ENCODE measurements at regions not wholly inside any gene's neighbourhood (a gene's known extent, or its start where the extent isn't known, plus 50 kb on each side); places are given as distances from the start of the nearest gene placed in this dataset.
A peak's percentile ranks its signal among the peaks of the same experiment; 100 is the strongest.

DNA sequence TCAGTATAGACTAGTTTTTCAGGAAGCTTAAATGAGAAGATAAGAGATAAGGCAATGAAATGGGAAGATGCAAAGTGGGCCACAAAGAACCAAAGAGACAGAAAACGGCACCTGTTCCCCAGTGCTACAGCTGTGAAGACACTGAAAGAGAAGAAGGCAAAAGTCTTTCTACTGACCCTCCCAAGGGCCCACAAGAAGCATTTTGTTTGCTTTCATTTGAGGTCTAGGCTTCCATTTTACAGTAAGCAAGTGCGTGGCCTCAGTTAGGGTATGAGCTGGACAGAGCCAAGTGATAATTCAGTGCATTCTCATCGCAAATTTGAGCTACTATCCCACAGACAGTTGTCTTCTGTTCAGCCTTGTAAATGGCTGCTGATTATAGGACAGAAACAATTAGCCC lies 53.4 kb upstream of the STK17B start:
- no peak for ATAC-seq (replicated peaks)
- Mint-ChIP-seq H3K36me3 (ENCODE audit: low read depth) (no peaks in the 10 kb centered on the region), H3K9me3 (peaks cover 13% of the 10 kb centered on the region), H3K4me3 (peak overlapping the region; percentile 87), H3K4me1 (peaks cover 58% of the 10 kb centered on the region), H3K27me3 (no peaks in the 10 kb centered on the region), H3K27ac (peak overlapping the region; percentile 0)

DNA sequence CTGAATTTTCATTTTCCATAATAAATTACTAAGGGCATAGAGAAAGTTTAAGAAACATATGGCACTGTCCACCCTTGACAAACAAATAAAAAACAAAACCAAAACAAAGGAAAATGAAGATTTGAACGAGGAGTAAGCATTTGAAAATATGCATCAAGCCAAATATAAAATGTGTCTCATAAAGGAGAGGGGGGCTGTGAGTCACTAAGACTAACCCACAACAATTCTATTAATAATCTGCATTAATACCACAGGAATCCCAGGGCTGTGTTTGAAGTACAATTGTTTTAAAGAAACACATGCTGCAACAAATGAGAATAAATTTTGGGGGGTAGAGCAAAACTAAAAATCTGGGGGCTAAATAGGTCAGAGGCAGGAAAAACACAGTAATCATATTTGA lies 53.8 kb upstream of the STK17B start:
- no peak for ATAC-seq (replicated peaks)

GRCh38 chr2:196226058-196226706 lies 54.8 kb upstream of the STK17B start:
- H3K9me3 Mint-ChIP-seq = peaks cover 13% of the 10 kb centered on the region
- ATAC-seq (replicated peaks) = no peak
- H3K4me3 Mint-ChIP-seq = peak overlapping the region; percentile 87
- H3K36me3 Mint-ChIP-seq (ENCODE audit: low read depth) = no peaks in the 10 kb centered on the region
- peak overlapping the region; percentile 98 for H3K27ac Mint-ChIP-seq
- peaks cover 55% of the 10 kb centered on the region for H3K4me1 Mint-ChIP-seq
- no peaks in the 10 kb centered on the region for H3K27me3 Mint-ChIP-seq

More for the DNA sequence above, 53.8 kb upstream of the STK17B start:
- Mint-ChIP-seq H3K4me1 (peaks cover 59% of the 10 kb centered on the region), H3K27ac (no peak overlapping the region), H3K36me3 (ENCODE audit: low read depth) (no peaks in the 10 kb centered on the region), H3K4me3 (peak overlapping the region; percentile 87), H3K9me3 (peaks cover 13% of the 10 kb centered on the region), H3K27me3 (no peaks in the 10 kb centered on the region)

DNA sequence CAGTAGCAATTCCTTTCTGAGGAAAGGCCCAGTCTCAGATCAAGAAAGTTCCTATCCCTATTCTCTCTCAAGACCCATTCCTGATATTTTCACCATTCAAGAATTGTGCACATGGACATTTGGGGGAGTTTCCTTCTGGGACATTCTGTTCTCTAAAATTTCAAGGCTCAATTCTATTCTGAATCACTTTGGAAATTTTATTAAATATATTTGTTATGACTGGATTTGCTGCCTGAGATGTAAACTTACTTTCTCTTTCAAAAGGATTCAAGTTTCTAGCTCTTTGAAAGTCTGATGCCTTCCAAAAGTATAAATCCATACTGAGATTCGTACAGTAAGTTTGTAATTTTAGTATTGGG lies 55.3 kb upstream of the STK17B start:
- ATAC-seq (replicated peaks) = no peak
- Mint-ChIP-seq H3K4me3 (peak overlapping the region; percentile 87), H3K27me3 (no peaks in the 10 kb centered on the region), H3K36me3 (ENCODE audit: low read depth) (no peaks in the 10 kb centered on the region), H3K27ac (peak overlapping the region; percentile 98), H3K9me3 (peaks cover 13% of the 10 kb centered on the region), H3K4me1 (peaks cover 55% of the 10 kb centered on the region)

- Mint-ChIP-seq H3K4me1 (peaks cover 58% of the 10 kb centered on the region), H3K27me3 (no peaks in the 10 kb centered on the region), H3K27ac (peak overlapping the region; percentile 98), H3K36me3 (ENCODE audit: low read depth) (no peaks in the 10 kb centered on the region), H3K4me3 (peak overlapping the region; percentile 87), H3K9me3 (peaks cover 6% of the 10 kb centered on the region)
- no peak for ATAC-seq (replicated peaks)
Measured at GRCh38 chr2:196229013-196229412, 57.6 kb upstream of the STK17B start.

- peak overlapping the region; percentile 87 for H3K4me3 Mint-ChIP-seq
- H3K4me1 Mint-ChIP-seq = peaks cover 54% of the 10 kb centered on the region
- peaks cover 6% of the 10 kb centered on the region for H3K36me3 Mint-ChIP-seq (ENCODE audit: low read depth)
- peak overlapping the region; percentile 98 for H3K27ac Mint-ChIP-seq
- no peaks in the 10 kb centered on the region for H3K9me3 Mint-ChIP-seq
- no peaks in the 10 kb centered on the region for H3K27me3 Mint-ChIP-seq
- peak; percentile 64 for ATAC-seq (replicated peaks)
Measured at GRCh38 chr2:196230061-196230854, 58.9 kb upstream of the STK17B start.

- Mint-ChIP-seq H3K4me1 (peaks cover 55% of the 10 kb centered on the region), H3K36me3 (ENCODE audit: low read depth) (peaks cover 9% of the 10 kb centered on the region), H3K27ac (peak overlapping the region; percentile 98), H3K9me3 (no peaks in the 10 kb centered on the region), H3K4me3 (peak overlapping the region; percentile 87), H3K27me3 (no peaks in the 10 kb centered on the region)
- ATAC-seq (replicated peaks) = peak; percentile 48
Measured at GRCh38 chr2:196233021-196233804, 61.8 kb upstream of the STK17B start.

DNA sequence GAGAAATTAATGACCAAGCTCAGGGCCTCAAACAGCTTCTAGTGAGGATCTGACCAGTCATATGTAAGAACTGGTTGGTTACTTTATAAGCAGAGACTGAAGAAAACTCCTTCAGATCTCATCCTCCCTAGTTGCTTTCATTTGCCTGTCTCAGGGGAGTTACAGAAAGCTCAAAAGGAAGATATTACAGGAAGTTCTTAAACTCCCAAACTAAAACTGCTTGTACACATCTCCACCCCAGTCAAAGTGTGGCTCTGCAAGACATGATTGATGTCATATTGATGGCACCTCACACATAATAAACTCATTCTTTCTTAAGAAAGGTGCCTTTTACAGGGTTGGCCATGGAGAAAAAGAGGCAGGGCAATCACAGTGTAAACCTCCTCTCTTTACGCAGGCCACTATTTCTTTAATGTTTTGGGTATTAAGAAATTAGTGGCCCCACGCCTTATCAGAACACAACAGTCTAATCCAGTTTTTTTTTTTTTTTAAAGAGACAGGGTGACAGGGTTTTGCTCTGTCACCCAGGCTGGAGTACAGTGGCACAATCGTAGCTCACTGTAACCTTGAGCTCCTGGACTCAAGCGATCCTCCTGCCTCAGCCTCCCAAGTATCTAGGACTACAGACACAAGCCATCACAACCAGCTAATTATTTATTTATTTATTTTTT lies 62.6 kb upstream of the STK17B start:
- Mint-ChIP-seq H3K4me1 (peaks cover 56% of the 10 kb centered on the region), H3K4me3 (peak overlapping the region; percentile 87), H3K27ac (peak overlapping the region; percentile 98), H3K27me3 (no peaks in the 10 kb centered on the region), H3K9me3 (no peaks in the 10 kb centered on the region), H3K36me3 (ENCODE audit: low read depth) (peaks cover 11% of the 10 kb centered on the region)
- ATAC-seq (replicated peaks) = peak; percentile 28

GRCh38 chr2:196234672-196235071 lies 63.3 kb upstream of the STK17B start:
- H3K9me3 Mint-ChIP-seq = no peaks in the 10 kb centered on the region
- H3K4me1 Mint-ChIP-seq = peaks cover 57% of the 10 kb centered on the region
- H3K4me3 Mint-ChIP-seq = peak overlapping the region; percentile 87
- peaks cover 14% of the 10 kb centered on the region for H3K36me3 Mint-ChIP-seq (ENCODE audit: low read depth)
- peak; percentile 74 for ATAC-seq (replicated peaks)
- peak overlapping the region; percentile 98 for H3K27ac Mint-ChIP-seq
- no peaks in the 10 kb centered on the region for H3K27me3 Mint-ChIP-seq

DNA sequence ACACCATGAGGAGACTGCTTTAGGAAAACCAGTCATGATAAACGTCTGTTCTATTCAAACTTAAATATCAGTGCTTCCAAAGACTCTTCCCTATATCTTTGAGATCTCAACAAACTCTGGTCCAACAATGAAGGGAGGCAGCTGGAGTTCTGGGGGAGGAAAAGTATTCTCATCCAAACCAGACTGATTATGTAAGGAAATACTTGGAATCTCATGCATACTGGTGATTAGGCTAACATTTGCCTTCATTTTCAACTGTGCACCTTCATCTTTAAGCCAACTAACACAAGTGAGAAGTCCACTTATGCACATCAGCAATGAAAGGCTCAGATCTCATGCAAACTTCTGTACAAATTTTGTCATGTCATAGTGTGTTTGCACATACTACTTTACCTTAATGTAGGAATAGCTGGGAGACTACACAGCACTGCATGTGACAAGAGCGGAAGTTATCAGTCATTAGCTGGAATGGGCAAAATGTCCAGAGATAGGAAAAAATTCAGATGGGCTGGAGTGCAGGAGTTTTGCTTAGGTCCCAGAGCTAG lies 67.5 kb upstream of the STK17B start:
- Mint-ChIP-seq H3K4me3 (peak overlapping the region; percentile 87), H3K9me3 (no peaks in the 10 kb centered on the region), H3K36me3 (ENCODE audit: low read depth) (peaks cover 31% of the 10 kb centered on the region), H3K4me1 (peaks cover 60% of the 10 kb centered on the region), H3K27me3 (no peaks in the 10 kb centered on the region), H3K27ac (peak overlapping the region; percentile 98)
- ATAC-seq (replicated peaks) = no peak

GRCh38 chr2:196239622-196240587 lies 68.5 kb upstream of the STK17B start:
- Mint-ChIP-seq H3K9me3 (no peaks in the 10 kb centered on the region), H3K27me3 (no peaks in the 10 kb centered on the region), H3K4me1 (peaks cover 58% of the 10 kb centered on the region), H3K36me3 (ENCODE audit: low read depth) (peaks cover 26% of the 10 kb centered on the region), H3K4me3 (peak overlapping the region; percentile 87), H3K27ac (peak overlapping the region; percentile 98)
- peak; percentile 72 for ATAC-seq (replicated peaks)

GRCh38 chr2:196241175-196241574 lies 69.8 kb upstream of the STK17B start:
- peak overlapping the region; percentile 87 for H3K4me3 Mint-ChIP-seq
- H3K9me3 Mint-ChIP-seq = no peaks in the 10 kb centered on the region
- peaks cover 65% of the 10 kb centered on the region for H3K4me1 Mint-ChIP-seq
- ATAC-seq (replicated peaks) = no peak
- H3K27me3 Mint-ChIP-seq = no peaks in the 10 kb centered on the region
- H3K27ac Mint-ChIP-seq = peak overlapping the region; percentile 98
- H3K36me3 Mint-ChIP-seq (ENCODE audit: low read depth) = peaks cover 26% of the 10 kb centered on the region

- Mint-ChIP-seq H3K4me1 (peaks cover 56% of the 10 kb centered on the region), H3K27me3 (no peaks in the 10 kb centered on the region), H3K9me3 (no peaks in the 10 kb centered on the region), H3K27ac (peak overlapping the region; percentile 98), H3K4me3 (peak overlapping the region; percentile 87), H3K36me3 (ENCODE audit: low read depth) (peaks cover 26% of the 10 kb centered on the region)
- ATAC-seq (replicated peaks) = peak; percentile 81
Measured at GRCh38 chr2:196242131-196242620, 70.8 kb upstream of the STK17B start.

All from activated T-helper 17 cell treated with anti-CD3 and anti-CD28 coated beads, Interleukin-2, amount 50 U/mL, for 72 hours (primary cell).